HG03342 (cell line): ENCODE measurements at regions not wholly inside any gene's neighbourhood (a gene's known extent, or its start where the extent isn't known, plus 50 kb on each side); places are given as distances from the start of the nearest gene placed in this dataset.
"Not testable (repeated sequence)": the region's sequence is repeated elsewhere in the genome, so short reads cannot be mapped to it uniquely, and the experiment has no call there.

ENCODE experiments used
- ATAC-seq: cut with Tn5 transposase; IDR thresholded peaks from one replicate; pipeline ENCODE4 v1.9.1; 2021; ENCODE audit warnings: mild to moderate bottlenecking, moderate library complexity; ENCODE audit not compliant: unreplicated experiment

DNA sequence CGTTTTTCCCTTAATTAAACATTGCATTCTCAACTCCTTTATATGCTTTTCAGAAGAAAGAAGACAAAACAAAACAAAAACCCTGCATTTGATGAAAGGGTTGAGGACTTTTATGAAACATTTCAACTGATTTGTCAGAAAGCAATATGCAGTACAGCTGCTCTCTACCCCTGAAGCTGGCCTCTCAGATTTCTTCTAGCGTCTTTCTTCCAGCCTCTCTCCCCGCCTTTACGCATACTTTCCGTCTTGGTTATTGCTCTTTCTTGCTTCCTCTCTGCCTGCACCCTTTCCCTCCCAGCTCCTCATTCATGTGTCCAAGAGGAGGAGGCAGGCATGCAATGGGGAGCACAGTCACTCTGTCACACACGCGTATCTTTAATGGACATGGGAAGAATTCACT is 91.0 kb upstream of the COL1A2 start:
- ATAC-seq, result no peak

DNA sequence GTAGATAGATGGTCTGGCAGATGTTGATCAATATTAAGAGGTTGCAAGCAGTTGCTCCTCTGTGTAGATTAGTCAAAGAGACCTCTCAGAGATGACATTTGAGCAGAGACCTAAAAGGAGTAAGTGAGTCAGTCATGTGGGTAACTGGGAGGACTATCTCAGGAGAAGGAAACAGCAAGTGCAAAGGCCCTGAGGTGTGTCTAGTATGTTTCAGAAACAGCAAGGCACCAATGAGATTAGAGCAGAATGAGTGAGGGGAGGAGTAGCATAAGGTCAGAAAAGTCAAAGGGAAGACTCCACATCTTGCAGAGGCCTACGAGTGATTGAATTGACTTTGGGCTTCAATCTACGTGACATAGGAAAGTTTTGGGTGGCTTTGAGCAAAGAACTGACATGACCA is 89.8 kb upstream of the COL1A2 start:
- ATAC-seq, result no peak

DNA sequence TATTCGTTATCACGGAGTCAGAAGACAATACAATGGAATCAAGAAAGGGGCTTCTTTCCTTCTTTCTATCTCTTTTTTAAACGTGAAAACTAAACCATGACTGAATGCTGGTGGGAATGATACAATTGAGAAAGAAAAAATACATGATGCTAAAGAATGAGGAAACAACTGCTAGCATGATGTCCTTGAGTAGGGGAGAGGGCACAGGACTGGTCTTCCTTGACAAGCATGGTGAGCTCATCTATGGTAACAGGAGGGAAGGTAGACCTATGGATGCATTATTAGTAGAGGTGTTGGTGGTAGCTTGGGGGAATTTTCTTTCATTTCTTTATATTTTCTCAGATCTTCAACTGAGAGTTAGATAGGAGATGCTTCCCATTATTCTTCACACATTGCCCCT is 88.9 kb upstream of the COL1A2 start:
- no peak for ATAC-seq

DNA sequence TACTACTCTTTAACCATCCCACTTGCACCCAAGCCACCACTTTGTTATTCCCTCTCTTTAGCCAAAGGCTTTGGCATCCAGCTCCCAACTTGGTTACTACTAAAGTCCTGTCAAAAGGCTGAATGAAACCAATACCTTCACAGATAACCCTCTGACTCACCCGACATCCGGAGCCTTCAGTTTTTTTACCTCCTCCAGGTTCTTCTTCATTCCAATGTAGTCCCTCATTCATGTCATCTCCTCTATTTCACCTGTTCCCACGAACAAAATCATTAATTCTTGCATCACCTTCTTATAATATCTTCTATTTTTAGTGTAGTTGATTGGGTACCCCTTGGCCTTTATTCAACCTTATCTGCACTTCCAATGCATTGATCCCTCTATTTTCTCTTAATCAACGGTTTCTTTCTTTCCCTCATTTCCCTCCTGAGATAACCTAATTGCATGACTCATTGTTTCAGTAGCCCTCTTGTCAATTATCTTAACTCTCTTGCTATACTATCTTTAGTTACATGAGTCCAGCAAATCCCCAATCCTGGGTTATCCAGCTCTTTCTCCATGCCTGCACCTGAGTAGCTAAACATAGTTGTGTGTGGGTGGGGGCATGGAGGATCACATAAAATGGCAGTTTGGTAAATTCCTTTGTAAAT is 87.2 kb upstream of the COL1A2 start:
- ATAC-seq, result no peak

DNA sequence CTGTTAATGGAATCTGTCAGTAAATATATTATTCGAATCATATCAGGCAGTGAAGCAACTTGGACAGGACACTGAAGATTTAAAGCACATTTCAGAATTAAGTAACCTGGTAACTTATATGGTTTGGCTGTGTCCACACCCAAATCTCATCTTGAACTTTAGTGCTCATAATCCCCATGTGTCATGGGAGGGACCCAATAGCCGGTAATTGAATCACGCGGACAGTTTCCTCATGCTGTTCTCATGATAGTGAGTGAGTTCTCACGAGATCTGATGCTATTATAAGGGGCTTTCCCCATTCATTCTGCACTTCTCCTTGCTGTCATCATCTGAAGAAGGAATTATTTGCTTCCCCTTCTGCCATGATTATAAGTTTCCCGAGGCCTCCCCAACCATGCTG is 83.2 kb upstream of the COL1A2 start:
- ATAC-seq, result no peak

DNA sequence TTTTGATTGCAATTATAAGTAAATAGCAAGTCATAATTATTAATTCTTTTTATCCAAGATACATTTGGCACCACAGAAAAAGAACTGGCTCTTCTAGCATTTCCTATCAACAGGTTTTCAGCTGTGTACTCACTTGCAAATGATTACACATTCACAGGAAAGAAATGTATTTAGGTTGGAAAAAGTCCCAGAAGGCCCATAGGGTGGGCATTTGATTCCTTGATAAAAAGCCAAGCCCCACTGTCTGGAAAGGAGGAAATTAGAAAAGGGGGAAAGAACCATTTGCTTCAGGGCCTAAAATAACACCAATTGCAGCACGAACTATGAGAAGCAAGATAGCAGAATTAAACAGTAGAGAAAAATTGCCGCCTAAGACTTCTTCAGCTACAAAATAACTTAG is 80.8 kb upstream of the COL1A2 start:
- no peak for ATAC-seq

DNA sequence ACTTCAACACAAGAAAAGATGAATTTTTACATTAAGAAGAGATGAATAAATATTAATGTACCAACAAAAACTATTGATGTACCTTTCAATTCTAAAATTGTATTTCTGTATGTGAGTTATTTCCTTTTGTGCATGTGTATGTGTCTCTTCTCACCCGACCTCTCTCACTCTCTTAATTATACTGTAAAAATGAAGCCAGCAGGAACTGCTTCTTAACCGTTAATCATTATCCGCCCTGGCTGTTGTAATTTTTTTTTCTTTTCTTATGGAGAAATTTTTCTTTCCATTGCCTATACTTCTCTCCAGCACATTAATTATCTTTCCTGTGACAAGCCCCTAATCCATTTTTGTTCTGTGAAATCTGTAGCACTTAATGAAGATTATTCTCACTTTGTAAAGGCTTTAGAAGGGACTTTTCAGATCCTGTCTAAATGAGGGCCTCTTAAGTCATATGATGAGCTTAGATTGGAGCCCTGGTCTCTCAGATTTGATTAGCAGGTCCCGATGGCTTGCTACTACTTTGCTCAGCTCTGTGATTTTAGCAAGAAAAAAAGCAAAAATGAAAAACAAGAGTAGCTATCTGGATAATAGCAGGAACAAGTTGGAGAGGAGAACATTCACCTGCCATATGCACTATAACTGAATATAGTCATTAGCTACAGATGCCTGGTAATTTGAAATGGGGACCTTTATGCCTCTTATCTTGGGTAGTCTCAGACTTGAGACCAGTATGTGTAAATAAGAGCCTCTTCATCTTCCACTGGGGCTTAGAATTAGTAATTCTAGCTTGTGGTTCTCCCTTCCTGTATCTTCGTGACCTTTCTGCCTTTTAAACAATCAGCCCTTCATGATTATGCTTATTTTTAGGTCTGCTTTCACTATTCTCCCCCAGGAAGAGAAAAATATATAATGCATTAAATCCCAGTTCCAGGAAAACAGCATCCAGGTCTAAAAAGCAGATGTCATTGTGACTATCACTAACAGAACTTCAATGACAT is 80.0 kb upstream of the COL1A2 start:
- ATAC-seq, result no peak

DNA sequence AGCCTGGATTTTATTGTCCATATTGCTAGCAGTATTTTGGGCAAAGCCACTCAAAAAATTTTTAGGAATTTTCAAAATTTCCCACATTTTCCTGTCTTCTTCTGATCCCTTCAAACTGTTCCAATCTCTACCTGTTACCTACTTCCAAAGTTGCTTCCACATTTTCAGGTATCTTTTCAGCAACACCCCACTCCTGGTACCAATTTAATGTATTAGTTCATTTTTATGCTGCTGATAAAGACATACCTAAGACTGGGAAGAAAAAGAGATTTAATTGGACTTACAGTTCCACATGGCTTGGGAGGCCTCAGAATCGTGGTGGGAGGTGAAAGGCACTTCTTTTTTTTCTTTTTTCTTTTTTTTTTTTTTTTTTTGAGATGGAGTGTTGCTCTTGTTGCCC is 73.6 kb upstream of the COL1A2 start:
- ATAC-seq, result not testable (repeated sequence)

DNA sequence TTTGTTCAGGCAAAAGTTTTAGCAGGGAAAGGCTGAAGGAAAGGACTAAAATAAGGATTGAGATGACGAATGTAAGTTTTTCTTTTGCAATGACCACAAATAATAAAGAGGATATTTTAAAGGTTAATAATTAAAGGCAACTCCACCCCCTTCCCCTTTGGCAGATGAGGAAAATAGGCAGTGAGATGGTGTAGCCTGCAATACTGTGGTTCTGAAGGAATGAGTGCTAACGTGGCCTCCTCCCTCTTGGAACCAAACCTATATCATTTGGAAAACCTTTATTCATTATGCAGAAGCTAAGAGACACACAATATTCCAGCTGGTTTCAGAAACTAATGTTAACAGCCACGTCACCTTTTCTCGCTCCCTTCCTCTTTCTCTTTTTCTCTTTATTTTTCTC is 70.9 kb upstream of the COL1A2 start:
- no peak for ATAC-seq

DNA sequence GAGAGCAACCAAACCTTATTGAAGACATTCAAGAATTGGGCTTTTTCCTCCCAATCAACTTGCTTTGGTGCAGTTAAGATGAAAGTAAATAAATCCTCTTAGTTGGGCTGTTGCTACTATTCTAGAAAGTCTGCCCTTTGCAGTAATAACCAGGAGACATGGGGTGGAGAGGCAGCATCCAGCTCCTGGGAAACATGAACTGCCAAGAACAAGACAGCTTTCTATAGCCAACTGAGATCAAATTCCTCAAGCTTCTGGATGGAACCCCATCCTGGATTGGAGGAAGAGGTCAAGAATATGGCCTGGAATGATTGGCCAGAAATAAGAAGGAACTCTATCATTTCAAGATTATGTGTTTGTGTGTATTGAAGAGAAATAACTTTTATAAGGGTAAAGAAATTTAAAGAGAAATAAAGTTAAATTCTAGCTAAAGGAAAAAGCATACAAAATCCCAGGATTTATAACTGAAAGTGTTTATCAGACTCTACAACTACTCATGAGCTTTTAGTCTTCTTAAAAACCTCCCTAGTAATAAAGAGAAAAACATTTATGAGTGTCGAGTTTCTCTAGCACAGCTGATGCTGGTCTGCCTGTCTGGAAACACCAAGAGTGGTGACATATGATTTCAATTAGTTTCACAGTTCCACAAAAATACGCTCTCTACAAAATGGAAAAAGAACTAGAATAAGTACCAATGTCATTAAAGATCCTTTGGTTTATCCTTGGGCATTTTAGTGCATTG is 70.1 kb upstream of the COL1A2 start:
- no peak for ATAC-seq

DNA sequence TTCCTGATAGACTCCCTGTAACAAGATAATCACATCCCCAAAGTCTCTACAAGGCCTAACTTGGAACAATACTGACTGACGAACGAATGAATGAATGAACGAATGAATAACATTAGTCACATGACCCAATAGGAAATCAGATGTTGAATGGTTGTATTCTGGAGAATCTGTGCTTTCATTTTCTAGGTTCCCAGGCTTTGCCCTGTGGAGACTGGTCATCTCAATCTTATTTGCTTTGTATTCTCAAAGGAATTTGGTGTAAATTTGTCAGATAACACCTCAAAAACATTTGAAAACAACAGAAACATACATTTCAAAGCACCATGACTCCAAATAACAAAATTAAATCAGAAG is 69.6 kb upstream of the COL1A2 start:
- no peak for ATAC-seq

DNA sequence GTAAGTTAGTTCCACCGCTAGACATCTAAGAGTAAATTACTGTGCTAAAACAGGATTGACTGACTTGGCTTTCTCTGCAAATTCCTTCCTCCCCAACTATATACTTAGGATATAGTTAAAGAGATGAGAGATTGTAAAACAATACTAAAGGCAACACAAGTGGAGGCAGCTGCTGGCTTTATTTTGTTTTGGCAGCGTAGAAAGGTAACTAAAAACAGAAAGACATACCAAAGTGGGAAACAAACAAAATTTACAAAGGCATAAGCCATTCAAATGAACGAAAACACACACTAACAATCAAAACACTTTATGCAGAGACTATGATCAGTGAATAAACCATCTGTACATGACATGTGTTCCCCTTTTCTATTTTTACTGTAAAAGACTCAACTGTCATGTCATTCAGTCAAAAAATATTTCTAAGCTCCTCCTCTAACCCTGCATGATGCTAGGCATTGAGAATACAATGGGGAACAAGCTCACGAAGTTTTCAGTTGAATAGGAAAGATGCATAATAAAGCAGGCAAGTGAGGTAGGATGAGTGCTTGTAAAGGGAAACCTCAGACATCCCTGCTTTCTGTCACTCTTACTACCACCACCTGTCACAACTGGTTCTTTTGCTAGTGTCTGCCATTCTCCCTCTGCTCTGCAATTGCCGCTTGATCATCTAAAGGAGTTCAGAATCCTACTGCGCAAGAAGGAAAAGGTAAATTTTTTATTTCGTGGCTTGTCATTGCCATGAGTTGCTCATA is 64.2 kb upstream of the COL1A2 start:
- ATAC-seq, result no peak

DNA sequence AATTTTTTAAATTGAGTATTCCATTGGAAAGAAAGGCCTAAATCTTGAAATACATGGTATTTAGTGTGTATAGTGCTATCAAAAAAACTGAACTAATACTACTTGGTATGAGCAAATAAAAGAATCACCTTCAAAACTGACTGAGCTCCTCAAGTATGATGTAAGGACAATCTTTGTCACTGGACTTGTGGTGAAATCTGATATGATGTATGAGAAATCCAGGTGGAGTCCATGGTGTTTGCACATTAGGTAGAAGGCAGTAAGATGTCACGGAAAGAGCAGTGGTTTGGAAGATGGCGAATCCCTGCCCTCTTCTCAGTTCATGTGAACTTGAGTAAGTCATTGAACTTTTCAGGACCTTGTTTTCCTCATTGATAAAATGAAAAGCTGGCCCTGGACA is 62.1 kb upstream of the COL1A2 start:
- ATAC-seq, result no peak

DNA sequence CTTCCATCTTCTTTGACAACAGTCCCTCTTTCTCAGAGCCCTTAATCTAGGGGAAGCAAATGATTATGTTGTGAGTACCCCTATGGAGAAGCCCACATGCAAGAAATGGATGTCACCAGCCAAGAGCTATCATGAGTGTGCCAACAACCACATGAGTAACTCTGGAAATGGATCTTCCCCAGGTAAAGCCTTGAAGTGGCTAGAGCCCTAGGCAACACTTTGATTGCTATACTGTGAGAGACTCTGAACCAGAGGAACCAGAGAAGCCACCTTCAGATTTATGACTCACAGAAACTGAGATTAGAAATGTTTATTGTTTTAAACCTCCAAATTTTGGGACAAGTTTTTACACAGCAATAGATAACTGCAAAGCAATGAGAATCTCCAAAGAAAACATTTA is 60.9 kb upstream of the COL1A2 start:
- ATAC-seq, result no peak

DNA sequence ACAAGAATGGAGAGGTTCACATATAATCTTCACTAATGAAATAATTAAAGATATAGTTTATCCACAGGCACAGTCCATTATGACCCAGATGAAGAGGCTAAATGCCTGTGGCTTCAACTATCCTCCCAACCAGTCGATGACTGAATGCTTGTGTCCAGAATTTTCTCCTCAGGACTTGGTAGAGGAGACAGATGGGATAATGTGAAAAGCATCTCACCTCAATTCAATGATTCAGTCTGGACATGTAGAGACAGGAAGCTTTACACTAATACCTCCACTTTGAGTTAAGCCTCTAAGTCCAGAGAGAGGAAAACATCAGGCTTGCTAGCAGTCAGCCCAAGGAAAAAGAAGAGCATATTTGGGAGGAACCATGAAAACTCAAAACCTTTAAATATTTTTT is 59.1 kb upstream of the COL1A2 start:
- ATAC-seq, result no peak

DNA sequence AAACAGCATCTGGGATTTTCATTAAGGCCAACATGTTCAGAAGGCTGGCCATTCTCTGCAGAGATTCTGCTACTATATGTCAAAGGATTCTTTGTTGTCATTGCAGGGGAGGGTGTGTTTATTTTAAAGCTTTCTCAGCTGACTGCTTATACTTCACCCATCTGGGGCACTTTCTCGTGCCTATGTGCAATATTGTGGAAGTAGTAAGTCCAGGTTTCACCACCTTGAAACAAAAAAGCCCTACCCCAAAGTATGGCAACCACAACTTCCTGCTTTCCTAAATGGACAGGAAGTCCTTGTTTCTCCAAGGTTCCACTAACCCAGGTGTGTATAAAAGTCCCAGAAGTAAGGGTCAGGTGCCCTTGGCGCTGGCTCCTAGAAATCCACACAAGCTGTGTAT is 58.7 kb upstream of the COL1A2 start:
- ATAC-seq, result no peak

DNA sequence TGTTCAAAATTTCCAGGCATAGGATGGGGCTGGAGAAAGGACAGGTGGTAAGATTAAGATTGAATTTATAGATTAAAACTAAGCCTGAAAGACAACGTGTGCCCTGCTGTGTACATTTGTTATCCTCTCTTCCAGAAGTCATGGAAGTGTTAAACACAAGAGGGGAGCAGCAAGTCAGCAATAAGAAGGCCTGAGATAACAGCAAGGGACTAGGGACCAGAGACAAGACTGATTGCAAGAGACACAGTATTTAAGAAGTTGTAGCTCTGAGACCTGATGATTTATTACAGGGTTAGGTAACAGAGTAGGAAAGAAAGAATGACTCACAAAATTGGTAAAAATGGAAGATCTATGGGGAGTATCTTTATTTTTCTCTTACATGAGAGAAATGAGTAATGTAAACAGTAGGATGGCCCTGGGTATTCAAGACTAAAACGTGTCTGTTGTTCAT is 55.7 kb upstream of the COL1A2 start:
- no peak for ATAC-seq

DNA sequence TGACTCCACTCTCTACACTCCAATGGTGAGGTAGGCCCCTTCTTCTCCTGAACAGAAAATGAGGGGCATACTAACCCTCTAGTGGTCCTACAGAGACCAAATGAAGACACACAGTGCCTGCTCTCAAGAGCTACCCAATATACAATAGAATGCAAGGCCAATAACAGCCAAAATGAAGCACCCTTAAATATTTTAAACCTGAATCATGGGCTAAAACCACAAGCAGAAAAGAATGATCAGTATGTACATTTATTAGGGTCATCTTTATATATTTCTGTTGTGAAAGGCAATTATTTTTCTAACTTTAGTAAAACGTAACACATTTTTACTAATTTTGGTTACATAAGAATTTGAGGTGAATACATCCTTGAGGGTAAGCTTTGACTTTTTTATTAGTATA is 49.9 kb upstream of the COL1A2 start:
- no peak for ATAC-seq
